GM13977 (cell line): ENCODE measurements at regions not wholly inside any gene's neighbourhood (a gene's known extent, or its start where the extent isn't known, plus 50 kb on each side); places are given as distances from the start of the nearest gene placed in this dataset.
"Not testable (repeated sequence)": the region's sequence is repeated elsewhere in the genome, so short reads cannot be mapped to it uniquely, and the experiment has no call there.

Experiments used
- DNase-seq: peaks from one replicate; pipeline ENCODE4 v3.0.0; 2012; ENCODE audit warnings: low spot score
- CTCF ChIP-seq: IDR thresholded peaks from 2 replicates; pipeline ENCODE4 v1.5.1; 2012; ENCODE audit warnings: mild to moderate bottlenecking, control low read depth; ENCODE audit not compliant: insufficient read depth; ENCODE audit errors: extremely low read depth, missing control alignments
- in situ Hi-C: fragments of 300-500 bp; cut with MboI; formaldehyde crosslinking; loops from one replicate; pipeline ENCODE4 v1.12.0; 2022; ENCODE audit warnings: low sequenced_read_pairs, low pct_unique_long_range_greater_than_20kb, mixed read lengths, inconsistent platforms; ENCODE audit not compliant: unreplicated experiment

GRCh38 chrX:73932522-73932921, 80.0 kb upstream of the XIST start:
- TF ChIP-seq CTCF, result no peak
- in situ Hi-C loops, result no loop called here
- no peak for DNase-seq

- no peak for TF ChIP-seq CTCF
- in situ Hi-C loops, result no loop called here
- no peak for DNase-seq
Measured at GRCh38 chrX:73930300-73930699, 77.8 kb upstream of the XIST start.

- no peak for TF ChIP-seq CTCF
- no peak for DNase-seq
- in situ Hi-C loops, result no loop called here
Measured at GRCh38 chrX:73922856-73923455, 70.4 kb upstream of the XIST start.

- in situ Hi-C loops, result no loop called here
- no peak for TF ChIP-seq CTCF
- DNase-seq, result no peak
Measured at GRCh38 chrX:73916931-73917667, 64.6 kb upstream of the XIST start.

- in situ Hi-C loops, result no loop called here
- DNase-seq, result no peak
- TF ChIP-seq CTCF, result no peak
Measured at GRCh38 chrX:73916489-73916888, 64.0 kb upstream of the XIST start.

GRCh38 chrX:73914792-73915191, 62.3 kb upstream of the XIST start:
- in situ Hi-C loops, DNase-seq: not testable (repeated sequence)

- TF ChIP-seq CTCF, result no peak
- in situ Hi-C loops, result no loop called here
- no peak for DNase-seq
Measured at GRCh38 chrX:73913580-73913979, 61.1 kb upstream of the XIST start.

- DNase-seq, in situ Hi-C loops: not testable (repeated sequence)
Measured at GRCh38 chrX:73911946-73912345, 59.4 kb upstream of the XIST start.

GRCh38 chrX:73905749-73906374, 53.3 kb upstream of the XIST start:
- DNase-seq, in situ Hi-C loops: not testable (repeated sequence)
